Activated CD4-positive, alpha-beta T cell treated with anti-CD3 and anti-CD28 coated beads, Interleukin-2, Interleukin-6, amounts not matched to agents 100 ng/mL and 50 ng/mL, durations not matched to agents 16 hours and 8 hours (primary cell): ENCODE measurements at regions not wholly inside any gene's neighbourhood (a gene's known extent, or its start where the extent isn't known, plus 50 kb on each side); places are given as distances from the start of the nearest gene placed in this dataset.

Experiments used
- DNase-seq: peaks from one replicate; pipeline ENCODE4 v3.0.0-alpha.2; 2020

- DNase-seq = no peak
These were observed 73.1 kb downstream of the IRF8 start for GRCh38 chr16:85971902-85972638.

GRCh38 chr16:85974428-85975375, 75.7 kb downstream of the IRF8 start:
- no peak for DNase-seq

GRCh38 chr16:85975451-85975981, 76.6 kb downstream of the IRF8 start:
- DNase-seq = no peak

GRCh38 chr16:85978291-85978775, 79.4 kb downstream of the IRF8 start:
- no peak for DNase-seq

- no peak for DNase-seq
These were observed 80.0 kb downstream of the IRF8 start for GRCh38 chr16:85978976-85979375.

- DNase-seq = no peak
These were observed 80.6 kb downstream of the IRF8 start for GRCh38 chr16:85979605-85980004.

- no peak for DNase-seq
These were observed 81.7 kb downstream of the IRF8 start for GRCh38 chr16:85980686-85981085.

- no peak for DNase-seq
These were observed 83.0 kb downstream of the IRF8 start for GRCh38 chr16:85981826-85982562.

GRCh38 chr16:85982563-85982939, 83.6 kb downstream of the IRF8 start:
- no peak for DNase-seq

- DNase-seq = no peak
These were observed 84.1 kb downstream of the IRF8 start for GRCh38 chr16:85983064-85983463.

- DNase-seq = no peak
These were observed 84.8 kb downstream of the IRF8 start for GRCh38 chr16:85983606-85984230.

GRCh38 chr16:85984231-85984880, 85.4 kb downstream of the IRF8 start:
- DNase-seq = no peak

- DNase-seq = peak; percentile 8
These were observed 86.0 kb downstream of the IRF8 start for GRCh38 chr16:85984947-85985451.

- DNase-seq = peak; percentile 47
These were observed 88.2 kb downstream of the IRF8 start for GRCh38 chr16:85986931-85987749.

- DNase-seq = no peak
These were observed 88.8 kb downstream of the IRF8 start for GRCh38 chr16:85987750-85988078.

- peak; percentile 16 for DNase-seq
These were observed 89.3 kb downstream of the IRF8 start for GRCh38 chr16:85988306-85988705.

GRCh38 chr16:85988723-85989313, 89.9 kb downstream of the IRF8 start:
- peak; percentile 48 for DNase-seq

- DNase-seq = no peak
These were observed 90.4 kb downstream of the IRF8 start for GRCh38 chr16:85989376-85989775.

GRCh38 chr16:85989863-85990643, 91.1 kb downstream of the IRF8 start:
- DNase-seq = peak; percentile 16
